ENCODE measurements at regions not wholly inside any gene's neighbourhood (a gene's known extent, or its start where the extent isn't known, plus 50 kb on each side); places are given as distances from the start of the nearest gene placed in this dataset.
"Not testable (repeated sequence)": the region's sequence is repeated elsewhere in the genome, so short reads cannot be mapped to it uniquely, and the experiment has no call there.

DNA sequence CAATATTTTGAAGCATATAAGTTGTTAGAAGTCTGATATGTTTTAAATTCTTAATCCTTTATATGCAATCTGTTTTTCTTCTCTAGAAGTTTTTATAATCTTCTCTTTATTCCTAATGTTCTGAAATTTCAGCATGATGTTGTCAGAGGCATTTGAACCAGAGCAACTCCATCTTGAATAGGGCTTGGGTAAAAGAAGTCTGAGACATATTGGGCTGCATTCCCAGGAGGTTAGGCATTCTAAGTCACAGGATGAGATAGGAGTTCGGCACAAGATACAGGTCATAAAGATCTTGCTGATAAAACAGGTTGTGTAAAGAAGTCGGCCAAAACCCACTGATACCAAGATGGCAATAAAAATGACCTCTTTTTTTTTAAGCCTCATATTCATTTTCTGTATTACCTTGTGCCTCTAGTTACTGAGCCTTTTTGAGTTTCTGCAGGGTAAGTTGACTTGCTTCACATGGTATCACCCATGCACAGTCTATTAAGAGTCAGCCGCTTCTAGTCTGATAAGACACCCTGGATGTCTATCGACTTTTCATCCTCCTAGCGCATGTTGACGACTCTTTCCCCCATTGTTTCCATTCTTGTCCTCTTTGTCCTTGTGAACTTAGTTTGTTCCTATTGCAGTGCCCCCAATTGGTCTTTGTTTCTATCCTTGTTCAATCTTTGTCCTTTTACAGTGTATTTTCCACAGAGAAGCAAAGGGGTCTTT, 80.8 kb upstream of the RNU6-1 start:
- no peak for DNase-seq

DNA sequence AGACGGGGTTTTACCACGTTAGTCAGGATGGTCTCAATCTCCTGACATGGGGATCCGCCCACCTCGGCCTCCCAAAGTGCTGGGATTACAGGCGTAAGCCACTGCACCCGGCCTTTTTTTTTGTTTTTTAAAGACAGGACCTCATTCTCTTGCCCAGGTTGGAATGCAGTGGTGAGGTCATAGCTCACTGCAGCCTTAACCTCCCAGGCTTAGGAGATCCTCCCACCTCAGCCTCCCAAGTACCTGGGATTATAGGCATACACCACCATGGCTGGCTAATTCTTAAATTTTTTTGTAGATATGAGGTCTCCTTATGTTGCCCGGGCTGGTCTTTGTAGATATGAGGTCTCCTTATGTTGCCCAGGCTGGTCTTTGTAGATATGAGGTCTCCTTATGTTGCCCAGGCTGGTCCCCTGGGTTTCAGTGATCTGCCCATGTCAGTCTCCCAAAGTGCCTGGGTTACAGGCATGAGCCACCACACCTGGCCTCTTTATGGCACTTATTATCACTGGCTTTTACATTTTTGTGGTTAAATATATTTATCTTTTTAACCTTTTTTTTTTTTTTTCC, 82.3 kb upstream of the RNU6-1 start:
- no peak for DNase-seq

DNA sequence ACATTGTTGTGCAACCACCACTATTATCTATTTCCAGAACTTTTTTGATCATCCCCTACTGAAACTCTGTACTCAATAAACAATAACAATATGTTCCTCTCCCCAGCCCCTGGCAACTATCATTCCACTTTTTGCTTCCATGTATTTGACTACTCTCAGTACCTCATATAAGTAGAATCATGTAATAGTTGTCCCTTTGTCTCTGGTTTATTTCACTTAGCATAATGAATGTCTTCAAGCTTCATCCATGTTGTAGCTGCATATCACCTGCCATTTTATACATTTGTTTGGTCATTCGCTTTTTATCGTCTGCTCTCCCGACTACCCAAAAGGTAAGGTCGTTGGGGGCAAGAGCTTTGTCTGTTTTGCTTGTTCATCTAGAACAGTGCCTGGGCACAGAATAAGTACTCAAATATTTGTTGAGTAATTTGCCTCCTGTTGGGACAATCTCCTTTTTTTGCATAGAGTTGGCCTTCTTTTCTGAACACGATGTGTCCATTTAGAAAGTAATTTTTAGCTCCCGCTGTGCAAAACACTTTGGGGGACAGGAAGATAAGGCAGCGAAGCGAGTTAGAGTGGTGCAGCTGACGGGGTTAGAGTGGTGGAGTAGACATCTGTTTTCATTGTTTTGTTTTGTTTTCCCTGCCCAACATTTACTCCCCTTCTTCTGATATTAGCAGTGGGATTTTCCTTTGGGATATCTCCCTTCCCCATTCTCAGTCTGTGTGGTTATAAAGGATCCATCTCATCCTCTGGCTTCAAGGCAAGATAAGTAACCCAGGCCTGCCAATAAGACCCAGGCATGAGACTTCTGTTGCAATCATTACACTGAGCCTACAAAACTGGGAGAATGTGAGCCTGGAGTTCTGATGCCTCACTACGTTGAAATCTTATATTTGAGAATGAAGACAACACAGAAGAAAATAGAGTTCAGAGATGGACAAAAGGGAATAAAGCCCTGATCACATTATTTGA, 83.4 kb upstream of the RNU6-1 start:
- no peak for DNase-seq

- DNase-seq: no peak
Observed at GRCh38 chr15:67924359-67924974, 84.6 kb upstream of the RNU6-1 start.

GRCh38 chr15:67925182-67925581, 85.3 kb upstream of the RNU6-1 start:
- DNase-seq: no peak

- no peak for DNase-seq
Observed at GRCh38 chr15:67927501-67928168, 87.8 kb upstream of the RNU6-1 start.

- no peak for DNase-seq
Observed at GRCh38 chr15:67928666-67929065, 88.8 kb upstream of the RNU6-1 start.

DNA sequence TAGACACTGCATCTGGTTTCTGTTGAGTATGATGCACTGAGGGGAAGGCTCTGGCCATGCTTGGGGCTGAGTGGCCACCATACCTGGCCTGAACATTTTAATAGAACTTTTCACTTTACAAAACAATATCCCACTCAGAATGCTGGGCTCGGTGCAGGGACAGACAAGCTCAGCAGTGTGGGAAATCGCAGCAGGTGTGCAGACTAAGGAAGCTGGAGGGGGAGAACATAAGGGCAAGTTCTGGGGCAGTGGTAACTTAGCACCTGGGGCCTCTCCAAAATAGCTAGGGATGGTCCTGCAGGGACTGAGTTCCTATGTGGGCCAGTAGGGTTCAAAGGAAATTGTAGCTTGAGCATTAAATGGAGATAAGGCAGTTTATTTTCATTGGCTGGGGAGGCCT, 90.9 kb upstream of the RNU6-1 start:
- no peak for DNase-seq

DNA sequence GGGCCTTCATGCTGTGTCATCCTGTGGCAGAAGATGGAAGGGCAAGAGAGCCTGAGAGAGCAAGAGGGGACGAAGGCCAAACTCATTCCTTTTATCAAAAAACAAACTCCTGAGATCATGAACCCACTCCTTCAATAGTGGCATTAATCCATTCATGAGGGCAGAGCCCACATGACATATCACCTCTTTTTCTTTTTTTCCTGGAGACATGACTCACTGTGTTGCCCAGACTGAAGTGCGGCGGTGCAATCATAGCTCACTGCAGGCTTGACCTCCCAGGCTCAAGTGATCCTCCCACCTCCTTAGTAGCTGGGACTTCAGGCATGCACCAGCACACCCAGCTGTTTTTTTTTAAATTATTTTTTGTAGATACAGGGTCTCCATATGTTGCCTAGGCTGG, 92.0 kb upstream of the RNU6-1 start:
- no peak for DNase-seq

- not testable (repeated sequence) for DNase-seq
Observed at GRCh38 chr15:67934126-67934525, 94.3 kb upstream of the RNU6-1 start.

DNA sequence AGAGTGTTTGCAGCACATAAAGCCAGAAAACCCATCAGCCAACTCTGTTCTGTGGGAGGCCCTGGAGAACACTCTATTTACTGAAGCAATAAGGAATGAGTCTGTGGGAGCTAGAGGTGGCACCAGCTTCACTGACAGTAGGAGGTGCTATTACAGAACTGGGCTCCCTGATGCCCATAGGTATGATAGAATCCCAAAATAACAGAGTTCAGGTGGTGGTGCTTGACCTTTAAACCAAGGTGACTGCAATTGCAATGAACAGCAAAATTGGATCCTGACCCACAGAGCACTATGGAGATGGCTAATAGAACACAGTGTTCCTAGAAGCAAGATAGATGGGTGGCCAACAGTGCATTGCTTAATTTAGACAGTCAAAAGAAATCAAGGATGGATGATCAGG, 95.4 kb upstream of the RNU6-1 start:
- no peak for DNase-seq

GRCh38 chr15:67936258-67936657, 96.4 kb upstream of the RNU6-1 start:
- DNase-seq: no peak

DNA sequence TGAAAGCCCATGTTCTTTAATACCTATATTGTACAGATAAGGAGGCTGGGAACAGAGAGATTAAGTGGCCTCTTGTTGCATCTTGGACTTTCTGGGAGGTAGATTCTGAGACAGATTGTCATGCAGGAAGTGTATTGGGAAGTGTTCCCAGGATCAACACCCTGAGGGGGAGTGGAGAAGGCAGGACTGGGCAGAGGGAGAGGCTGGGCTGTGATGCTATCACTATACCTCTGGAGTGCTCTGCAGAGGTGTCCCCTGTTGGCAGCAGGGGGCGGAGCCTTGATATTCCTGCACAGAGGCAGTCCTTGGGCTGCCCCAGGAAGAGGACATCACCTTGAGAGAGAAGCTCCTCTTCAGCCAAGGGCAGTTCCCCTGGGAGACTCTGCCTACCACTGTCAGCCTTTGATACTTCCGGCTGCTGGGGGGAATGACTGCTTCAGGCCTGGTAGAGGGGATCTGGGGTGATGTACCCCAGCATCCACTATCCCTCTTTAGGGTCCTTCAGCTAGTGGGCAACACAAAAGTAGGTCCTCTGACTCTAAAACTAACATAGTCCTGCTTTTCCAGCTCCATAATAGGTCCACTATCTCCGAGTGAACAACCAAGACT, 97.4 kb upstream of the RNU6-1 start:
- DNase-seq: no peak

GRCh38 chr15:67939179-67939578, 99.3 kb upstream of the RNU6-1 start:
- not testable (repeated sequence) for DNase-seq

DNA sequence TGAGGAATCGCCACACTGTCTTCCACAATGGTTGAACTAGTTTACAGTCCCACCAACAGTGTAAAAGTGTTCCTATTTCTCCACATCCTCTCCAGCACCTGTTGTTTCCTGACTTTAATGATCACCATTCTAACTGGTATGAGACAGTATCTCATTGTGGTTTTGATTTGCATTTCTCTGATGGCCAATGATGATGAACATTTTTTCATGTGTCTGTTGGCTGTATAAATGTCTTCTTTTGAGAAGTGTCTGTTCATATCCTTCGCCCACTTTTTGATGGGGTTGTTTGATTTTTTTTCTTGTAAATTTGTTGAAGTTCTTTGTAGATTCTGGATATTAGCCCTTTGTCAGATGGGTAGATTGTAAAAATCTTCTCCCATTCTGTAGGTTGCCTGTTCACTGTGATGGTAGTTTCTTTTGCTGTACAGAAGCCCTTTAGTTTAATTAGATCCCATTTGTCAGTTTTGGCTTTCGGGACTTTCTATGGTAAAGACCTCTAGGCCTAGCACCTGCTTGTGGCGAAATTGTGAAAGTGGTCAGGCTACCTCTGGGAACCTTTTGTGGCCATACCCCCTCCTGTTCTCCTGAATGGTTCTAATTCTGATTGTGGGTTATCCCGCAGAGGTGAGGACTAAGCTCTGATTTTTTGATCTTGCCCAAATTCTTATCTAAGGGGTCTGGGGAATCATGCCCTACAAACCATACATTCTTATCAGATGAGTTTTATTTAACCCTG, 99.9 kb upstream of the RNU6-1 start:
- DNase-seq: not testable (repeated sequence)

GRCh38 chr15:67940324-67940719, 100.5 kb upstream of the RNU6-1 start:
- DNase-seq: no peak

GRCh38 chr15:67941648-67942310, 101.9 kb upstream of the RNU6-1 start:
- DNase-seq: no peak

DNA sequence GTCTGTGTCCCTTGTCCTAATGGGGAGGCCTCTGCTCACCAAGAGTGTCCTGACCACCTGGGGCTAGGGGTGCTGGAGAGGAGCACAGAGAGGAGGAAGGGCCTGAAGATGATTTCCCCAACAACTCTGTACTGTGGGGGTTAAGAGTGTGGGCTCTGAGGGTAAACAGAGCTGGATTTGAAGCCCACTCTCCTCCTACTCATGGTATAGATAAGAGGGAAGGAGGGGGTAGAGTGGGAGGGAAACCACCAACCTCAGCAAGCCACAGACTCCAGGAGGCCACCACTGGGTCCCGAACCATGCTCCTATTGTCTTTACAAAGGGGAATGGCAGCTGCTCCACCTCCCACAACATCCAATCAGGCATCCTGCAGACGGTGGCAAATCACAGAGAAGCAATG, 103.6 kb upstream of the RNU6-1 start:
- no peak for DNase-seq

- DNase-seq: no peak
Observed at GRCh38 chr15:67944010-67944641, 104.3 kb upstream of the RNU6-1 start.

DNA sequence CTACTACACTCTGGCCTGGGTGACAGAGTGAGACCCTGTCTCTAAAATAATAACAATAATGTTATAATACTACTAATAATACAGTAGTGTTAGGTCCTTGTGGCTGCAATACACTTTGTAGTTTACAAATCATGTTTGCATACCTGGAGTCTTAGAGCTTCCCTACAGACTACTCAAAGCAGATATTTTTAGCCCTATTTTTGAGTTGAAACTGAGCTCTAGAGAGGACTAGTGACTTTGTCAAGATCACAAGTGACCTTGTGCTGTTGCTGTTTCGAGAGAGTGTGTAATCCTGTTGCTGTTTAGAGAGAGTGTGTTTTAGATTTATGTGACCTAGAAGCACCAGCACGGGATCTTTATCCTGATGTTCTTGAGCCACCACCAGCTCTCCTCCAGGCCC, 105.3 kb upstream of the RNU6-1 start:
- no peak for DNase-seq

Measured in cerebellar nuclear complex (tissue), 1 donor.